HG02852 (cell line): ENCODE measurements at regions not wholly inside any gene's neighbourhood (a gene's known extent, or its start where the extent isn't known, plus 50 kb on each side); places are given as distances from the start of the nearest gene placed in this dataset.
"Not testable (repeated sequence)": the region's sequence is repeated elsewhere in the genome, so short reads cannot be mapped to it uniquely, and the experiment has no call there.

Source experiments
- ATAC-seq: cut with Tn5 transposase; IDR thresholded peaks from one replicate; pipeline ENCODE4 v1.9.1; 2021; ENCODE audit warnings: mild to moderate bottlenecking, moderate library complexity; ENCODE audit not compliant: unreplicated experiment

DNA sequence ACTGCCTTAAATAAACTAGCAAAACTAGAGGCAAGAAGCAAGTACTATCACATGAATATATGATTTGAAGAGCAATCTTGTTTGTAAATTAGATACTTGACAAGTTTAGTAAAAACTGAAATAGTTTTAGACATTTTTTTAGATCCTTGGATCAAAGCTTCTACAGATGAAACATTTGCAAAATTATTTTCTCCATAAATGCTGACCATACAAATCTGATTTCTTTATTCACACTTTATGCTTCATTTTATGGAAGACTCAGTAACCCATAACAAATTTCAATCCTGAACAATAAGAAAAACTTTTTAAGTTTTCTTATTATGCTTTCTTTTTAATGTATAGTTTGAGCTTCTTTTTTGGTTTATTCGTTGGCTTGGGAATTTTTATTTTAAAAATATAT lies 750.2 kb upstream of the SLITRK5 start:
- ATAC-seq, result no peak

DNA sequence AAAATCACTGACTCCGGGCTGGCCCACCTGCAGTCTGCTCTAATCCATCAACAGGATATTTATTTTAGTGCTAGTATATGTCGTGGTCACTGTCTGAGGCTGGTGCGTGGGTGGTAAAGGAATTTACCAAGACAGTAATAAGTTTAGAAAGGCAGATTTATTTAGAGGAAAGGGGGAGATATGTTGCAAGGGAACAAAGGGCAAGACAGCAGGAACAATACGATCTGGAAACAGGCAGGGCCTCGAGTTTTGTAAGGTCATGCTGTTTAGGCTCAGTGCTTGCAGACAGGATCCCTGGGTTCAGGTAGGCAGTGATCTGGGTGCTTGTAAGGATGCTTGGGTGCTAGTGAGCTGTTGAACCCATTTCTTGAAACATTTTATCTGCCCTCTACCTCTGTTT lies 748.2 kb upstream of the SLITRK5 start:
- no peak for ATAC-seq

DNA sequence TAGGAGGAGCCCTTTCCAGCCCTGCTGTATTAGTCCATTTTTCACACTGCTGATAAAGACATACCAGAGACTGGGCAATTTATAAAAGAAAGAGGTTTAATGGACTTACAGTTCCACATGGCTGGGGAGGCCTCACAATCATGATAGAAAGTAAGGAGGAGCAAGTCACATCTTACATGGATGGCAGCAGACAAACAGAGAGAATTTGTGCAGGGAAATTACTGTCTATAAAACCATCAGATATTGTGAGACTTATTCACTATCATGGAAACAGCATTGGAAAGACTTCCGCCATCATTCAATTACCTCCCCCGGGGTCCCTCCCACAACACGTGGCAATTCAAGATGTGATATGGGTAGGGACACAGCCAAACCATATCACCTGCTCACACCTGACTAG lies 744.3 kb upstream of the SLITRK5 start:
- not testable (repeated sequence) for ATAC-seq

DNA sequence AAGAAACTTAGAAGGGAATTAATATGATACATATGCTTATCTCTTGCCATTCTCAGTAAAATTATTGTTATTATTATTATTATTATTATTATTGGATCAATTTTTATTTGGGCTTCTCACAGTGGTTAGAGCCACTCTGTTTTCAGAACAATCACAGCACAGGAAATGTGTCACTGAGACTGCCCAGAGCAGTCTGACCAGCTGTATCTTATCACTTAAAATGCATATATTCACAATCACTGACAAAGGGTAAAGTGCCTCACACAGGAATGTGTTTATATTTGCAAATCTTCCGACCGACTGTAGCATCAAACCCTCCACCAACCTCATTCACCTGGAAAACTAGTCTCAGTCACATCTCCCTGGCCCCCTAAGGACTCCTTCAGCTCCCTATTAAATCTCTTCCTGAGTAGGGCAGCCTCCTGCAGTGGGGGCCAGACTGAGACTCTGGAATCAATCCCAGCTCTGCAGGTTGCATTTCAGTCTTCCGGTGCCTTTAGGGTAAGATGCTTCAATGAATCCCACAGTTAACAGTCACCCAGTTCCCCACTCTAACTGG lies 738.3 kb upstream of the SLITRK5 start:
- ATAC-seq, result no peak

DNA sequence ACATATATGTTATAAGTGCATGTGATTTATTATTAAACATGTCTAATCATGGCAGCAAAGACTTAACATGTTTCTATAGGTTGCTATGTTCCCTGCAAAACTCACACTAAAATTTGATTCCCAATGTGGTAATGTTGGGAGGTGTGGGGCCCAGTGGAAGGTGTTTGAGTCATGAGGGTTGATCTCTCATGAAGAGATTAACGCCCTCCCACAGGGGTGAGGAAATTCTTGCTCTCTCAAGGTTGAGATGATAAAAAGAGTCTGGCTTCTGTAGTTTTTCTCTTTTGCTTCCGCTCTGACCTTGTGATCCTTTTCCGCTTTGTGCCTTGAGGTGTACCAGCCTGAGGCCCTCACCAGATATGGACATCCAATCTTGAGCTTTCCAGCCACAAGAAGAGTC lies 737.5 kb upstream of the SLITRK5 start:
- no peak for ATAC-seq

DNA sequence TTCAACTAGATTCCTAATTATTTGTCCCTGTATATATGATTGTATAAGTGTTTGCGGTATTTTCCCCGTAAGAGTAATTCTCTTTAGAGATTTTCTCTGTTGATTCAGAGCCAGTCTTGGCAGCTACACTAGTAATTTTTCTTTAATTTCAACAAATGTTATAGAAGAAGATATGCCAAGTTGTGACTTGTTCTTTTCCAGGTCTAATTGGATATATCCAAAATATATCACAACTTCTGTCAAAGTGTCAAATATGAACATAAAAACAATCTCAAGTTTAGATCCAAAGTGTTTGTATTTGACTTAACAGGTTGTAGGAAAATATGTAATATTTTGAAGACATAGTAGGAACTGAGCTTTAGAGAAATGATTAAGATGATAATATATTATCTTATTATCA lies 733.9 kb upstream of the SLITRK5 start:
- no peak for ATAC-seq

DNA sequence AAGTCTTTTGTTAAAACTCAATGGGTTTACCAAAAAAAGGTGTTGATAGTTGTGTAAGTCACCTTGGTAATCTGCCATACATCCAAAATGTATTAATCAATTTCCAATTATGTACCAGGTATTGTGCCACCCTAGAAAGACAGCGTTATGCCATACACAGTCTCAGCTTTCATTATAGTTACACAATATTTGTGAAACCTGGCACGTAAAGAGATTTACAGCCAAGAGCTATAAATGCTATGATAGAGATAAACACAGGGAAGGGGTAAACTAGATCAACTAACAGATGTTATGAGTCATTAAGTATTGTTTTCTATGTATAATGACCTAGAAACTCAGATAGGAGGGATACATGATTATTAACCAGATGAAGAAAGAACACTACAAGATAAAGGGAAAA lies 725.6 kb upstream of the SLITRK5 start:
- ATAC-seq, result no peak

DNA sequence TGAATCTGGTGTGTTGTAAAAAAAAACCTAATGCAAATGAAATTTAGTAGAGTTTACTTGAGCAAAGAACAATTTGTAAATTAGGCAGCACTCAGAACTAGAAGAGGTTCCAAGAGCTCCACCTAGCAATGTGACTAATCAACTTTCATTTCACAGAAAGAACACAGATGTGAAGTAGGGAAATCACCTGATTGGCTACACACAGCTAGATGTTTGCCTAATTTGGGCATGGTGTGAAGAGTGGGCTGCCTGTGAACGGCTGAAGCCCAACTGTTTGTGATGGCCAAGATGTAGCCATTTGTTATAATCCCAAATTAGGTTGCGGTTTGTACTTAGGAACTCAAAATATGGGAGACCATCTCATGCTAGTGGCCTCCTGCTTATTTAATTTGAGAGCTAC lies 724.4 kb upstream of the SLITRK5 start:
- ATAC-seq, result no peak

DNA sequence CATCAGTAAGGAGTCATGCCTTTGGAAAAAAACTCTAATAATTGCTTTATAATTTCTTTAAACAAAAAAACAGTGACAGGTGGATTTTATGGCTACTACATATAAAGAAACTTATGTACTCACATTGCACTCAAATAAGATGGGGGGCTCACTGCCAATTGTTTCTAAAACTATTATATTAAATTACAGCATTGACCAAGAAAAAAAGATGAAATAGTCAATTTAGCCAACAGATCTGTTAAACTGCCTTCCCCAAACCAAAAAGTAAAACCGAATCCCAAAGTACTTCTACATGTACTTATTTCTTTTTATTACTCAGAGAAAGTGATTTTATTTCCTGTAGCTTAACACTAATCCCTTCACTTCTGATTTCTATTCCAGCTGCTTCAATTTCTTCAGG lies 716.8 kb upstream of the SLITRK5 start:
- no peak for ATAC-seq

DNA sequence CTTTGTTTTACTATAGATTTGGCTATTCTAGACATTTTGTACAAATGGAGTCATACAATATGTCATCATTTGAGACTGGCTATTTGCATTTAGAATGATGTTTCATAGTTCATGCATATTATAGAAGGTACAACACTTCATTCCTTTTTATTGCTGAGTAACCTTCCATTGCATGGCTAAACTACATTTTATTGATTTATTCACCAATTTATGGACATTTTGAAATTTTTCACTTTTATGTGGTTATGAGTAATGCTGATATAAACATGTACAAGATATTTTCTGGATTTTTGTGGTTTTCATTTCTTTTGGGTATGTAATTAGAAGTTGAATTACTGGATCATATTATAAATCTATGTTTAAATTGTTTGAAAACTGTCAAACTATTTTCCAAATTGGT lies 710.3 kb upstream of the SLITRK5 start:
- no peak for ATAC-seq

DNA sequence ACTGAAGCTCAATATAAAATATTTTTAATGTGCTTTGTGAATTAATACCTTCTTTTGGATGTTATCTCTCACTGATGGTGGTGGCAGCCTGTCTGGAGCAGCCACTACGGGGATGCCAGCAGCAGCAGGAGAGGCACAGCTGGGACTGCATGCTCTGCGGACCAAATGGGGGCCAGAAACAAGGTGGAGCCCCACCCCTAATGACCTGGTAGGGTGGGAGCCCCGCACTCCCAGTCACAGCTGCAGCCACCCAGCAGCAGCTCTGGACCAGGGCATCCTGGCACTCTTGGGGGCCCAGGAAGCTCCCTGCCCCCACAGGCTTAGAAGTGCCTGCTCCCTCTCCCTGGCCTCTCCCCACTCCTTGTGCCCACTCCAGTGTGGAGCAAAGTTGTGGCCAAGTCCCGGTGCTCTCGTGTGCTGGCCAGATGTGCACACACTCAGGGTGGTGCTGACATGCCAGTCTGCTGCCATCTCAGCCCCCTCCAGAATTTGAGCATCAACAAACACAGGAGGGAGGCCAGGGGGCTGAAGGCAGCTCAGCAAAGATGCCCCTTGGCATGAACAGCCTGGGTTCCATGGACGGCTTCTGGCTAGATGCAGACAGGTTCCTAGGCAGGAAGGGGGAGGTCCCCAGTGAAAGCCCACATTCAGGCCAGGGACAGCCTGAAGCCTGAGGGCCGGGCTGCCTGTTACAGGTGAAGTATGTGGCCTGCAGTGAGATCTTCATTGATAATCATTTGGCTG lies 696.7 kb upstream of the SLITRK5 start:
- no peak for ATAC-seq

DNA sequence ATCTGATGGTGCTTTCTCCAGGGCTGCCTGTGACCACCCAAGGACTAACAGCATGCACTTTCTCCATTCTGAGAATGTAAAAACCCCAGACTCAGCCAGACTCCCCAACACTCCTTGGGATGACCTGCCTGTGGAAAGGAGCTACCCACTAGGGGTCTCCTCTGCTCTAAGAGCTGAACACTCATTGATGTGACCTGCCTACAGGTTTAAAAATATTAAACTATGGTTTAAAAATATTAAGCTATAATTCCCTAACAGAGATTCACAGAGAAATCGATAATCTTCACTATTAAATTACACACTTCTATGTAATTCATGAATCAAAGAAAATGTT lies 696.2 kb upstream of the SLITRK5 start:
- ATAC-seq, result no peak

DNA sequence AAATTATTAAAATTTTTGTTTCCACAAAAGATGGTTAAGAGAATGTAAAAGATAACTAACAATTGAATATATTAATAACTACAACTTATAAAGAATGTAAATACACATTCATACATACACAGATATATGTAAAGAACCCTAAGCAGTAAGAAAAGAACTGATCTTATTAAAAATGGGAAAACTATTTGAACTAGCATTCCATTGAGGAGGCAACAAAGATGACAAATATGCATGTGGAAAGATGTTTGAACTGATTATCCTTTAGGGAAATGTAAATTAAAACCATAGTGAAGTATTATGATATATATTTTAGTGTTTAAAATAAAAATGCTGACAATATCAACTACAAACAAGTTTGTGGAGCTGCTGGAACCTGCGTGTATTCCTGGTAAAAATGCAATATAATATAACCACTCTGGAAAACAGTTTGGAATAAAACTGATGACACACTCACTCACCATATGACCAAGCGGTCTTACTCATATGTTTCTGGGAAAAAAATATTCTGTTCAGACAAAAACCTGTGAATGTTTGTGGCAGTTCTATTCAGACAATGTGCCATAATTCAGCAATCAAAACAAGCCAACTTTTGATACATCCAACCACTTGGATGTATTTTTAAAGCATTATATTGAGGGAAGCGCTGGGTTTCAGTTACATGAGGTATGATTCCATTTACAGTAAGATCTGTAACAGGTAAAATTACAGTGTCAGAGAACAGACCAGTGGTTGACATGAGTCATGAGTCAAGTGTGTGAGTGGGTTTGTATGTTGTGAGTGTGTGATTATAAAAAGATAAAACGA lies 694.4 kb upstream of the SLITRK5 start:
- no peak for ATAC-seq

DNA sequence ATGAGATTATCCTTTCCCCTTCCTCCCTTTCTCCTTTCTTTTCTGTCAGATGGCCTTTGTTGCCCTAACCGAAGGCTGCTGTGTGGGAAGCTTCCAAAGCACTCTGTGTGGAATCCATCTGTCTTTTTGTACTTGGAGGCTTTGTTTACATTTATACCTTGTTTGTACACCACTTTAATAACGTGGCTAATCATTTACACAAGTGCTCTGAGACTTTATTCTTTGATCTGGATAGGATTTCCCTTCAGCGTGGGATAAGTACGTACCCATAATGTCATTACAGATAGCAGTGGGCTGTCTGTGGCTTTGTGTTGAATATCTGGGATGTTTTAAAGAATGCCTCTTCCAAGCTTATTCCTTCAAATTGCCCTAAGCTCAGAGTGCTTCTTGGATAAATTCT lies 684.7 kb upstream of the SLITRK5 start:
- ATAC-seq, result no peak

DNA sequence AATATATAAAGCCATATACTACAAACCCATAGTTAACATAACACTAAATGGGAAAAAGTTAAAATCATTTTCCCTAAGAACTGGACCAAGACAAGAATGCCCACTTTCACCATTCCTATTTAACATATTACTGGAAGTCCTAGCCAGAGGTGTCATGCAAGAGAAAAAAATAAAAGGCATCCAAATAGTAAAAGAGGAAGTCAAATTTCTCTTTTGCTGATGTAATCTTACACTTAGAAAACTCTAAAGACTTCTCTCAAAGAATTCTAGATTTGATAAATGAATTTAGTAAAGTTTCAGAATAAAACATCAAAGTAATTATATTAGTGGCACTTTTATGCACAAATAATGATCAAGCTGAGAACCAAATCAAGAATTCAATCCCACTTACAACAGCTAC lies 678.9 kb upstream of the SLITRK5 start:
- no peak for ATAC-seq

DNA sequence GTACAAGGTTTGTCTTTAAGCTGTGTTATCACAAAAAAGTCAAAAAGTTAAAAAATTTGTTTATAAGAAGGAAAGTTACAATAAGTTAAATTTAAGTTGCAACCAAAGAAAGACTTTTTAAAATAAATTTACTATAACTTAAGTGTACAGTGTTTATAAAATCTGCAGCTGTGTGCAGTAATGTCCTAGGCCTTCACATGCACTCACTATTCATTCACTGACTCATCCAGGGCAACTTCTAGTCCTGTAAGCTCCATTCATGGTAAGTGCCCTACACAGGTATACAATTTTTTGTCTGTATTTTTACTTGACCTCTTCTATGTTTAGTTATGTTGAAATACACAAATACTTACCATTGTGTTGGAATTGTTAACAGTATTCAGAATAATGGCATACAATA lies 667.9 kb upstream of the SLITRK5 start:
- ATAC-seq, result no peak

DNA sequence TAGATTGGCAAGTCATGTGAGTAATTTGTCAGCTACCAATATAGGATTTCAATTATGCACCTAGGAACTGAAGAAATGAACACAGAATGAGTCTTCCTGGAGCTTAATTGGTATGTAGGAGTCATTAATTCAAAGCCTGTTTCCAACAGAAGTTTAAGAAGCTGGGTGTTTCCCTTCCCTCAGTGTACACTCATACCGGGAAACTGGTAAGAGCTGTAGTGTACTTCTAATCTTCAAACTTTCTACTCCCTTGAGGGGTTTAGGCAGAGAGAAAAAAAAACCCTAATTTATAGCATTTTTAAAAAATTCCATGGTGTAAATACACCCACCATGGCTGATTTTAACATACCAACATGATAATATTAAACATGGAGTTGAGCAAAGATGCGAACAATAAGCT lies 665.7 kb upstream of the SLITRK5 start:
- ATAC-seq, result no peak

DNA sequence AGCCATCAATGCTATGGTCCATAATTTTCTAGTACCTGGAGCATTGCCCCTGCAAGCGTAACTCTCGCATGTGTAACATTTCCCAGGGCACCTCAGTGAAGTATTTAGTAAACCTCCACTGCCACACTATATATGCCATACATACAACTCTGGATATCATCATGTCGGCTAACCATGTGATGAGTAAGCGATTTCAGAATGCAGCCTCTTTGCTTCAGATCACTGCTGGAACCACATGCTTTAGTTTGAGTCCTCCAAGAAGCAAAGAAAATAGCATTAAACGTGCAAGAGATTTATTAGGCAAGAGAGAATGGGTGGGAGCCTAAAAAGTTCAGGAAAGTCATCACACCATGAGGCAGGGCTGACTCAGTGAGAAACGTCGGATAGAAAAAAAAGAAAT lies 635.6 kb upstream of the SLITRK5 start:
- ATAC-seq, result no peak

DNA sequence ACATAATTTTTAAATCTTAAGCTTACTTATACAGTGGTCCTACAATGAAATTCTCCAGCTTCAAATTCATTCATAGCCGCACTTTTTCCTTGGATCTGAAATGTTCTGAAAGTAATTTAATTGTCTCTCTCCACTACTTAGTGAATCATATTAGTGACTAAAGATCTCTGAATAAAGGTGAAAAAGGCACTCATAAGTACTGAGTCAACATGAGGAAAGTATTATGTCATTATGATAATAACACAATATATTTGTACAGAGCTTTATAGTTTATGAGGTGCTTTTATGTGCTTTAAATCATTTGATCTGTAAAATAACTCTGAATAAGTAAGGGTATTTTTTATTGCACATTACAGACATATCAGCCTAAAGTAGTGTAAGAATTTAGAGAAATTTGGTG lies 628.2 kb upstream of the SLITRK5 start:
- no peak for ATAC-seq

DNA sequence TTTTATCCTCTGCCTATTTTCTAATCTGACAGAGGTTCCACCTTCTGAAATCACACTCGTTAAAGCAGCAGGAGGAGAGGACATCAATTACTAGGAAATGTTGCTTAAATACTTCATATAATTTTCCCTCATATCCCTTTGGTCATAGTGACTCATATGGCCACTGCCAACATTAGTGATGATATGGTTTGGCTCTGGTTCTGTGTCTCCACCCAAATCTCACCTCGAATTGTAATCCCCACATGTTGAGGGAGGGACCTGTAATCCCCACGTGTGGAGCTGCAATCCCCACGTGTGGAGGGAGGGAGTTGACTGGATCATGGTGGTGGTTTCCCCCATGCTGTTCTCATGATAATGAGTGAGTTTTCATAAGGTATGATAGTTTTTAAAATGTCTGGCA lies 618.4 kb upstream of the SLITRK5 start:
- no peak for ATAC-seq

DNA sequence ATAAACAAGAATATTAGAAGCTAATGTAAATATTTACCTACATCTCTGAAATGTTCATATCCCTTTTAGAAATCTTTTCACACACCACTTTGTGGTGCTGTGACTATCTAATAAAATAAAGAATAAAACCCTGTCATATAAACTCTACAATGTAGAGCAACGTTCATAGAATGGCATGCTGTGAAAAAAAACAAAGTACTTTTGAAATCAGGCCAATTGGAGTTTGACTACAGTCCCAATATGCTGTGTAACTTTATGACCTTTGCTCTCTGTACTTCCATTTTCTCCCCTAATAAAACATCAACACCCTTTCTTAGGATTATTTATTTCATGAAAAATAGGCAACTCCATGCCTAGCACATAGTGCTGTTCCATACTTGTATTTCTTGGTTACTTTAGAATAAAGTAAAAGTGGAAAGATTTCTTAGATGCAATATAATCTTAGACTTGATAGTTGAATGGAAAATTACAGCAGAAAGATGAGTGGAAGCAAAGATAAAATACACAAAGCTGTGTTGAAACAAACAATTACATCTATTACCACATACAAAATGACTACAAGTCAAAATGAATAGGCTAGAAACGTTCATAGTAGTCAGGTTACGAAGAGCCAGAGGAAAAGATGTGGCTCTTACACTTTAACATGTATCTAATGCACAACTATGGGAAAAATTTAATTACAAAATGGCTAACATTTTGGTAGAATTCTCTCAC lies 613.2 kb upstream of the SLITRK5 start:
- ATAC-seq, result no peak
